ENCODE measurements at regions not wholly inside any gene's neighbourhood (a gene's known extent, or its start where the extent isn't known, plus 50 kb on each side); places are given as distances from the start of the nearest gene placed in this dataset.

- Histone ChIP-seq H3K9me3 (ENCODE audit: insufficient read depth, low read length, severe bottlenecking) (no peaks in the 10 kb centered on the region), H3K79me2 (ENCODE audit: insufficient read depth, low read length) (no peaks in the 10 kb centered on the region), H3K27ac (ENCODE audit: low read length) (no peak overlapping the region), H3K4me2 (ENCODE audit: insufficient read depth, low read length) (no peak overlapping the region), H3K4me1 (ENCODE audit: insufficient read depth, low read length) (no peaks in the 10 kb centered on the region), H4K20me1 (ENCODE audit: insufficient read depth, low read length) (no peaks in the 10 kb centered on the region), H3K9ac (ENCODE audit: low read depth, low read length) (no peak overlapping the region), H3K4me3 (ENCODE audit: low read depth in 1 of 2, low read length in 2 of 2) (no peak overlapping the region), H2AFZ (ENCODE audit: low read depth, low read length) (no peak overlapping the region), H3K36me3 (ENCODE audit: insufficient read depth, low read length) (no peaks in the 10 kb centered on the region), H3K27me3 (ENCODE audit: insufficient read depth, low read length, poor library complexity) (no peaks in the 10 kb centered on the region)
- ATAC-seq (ENCODE audit: insufficient read depth, low read depth) (no peak), DNase-seq (no peak)
- TF ChIP-seq, protein P1, sequence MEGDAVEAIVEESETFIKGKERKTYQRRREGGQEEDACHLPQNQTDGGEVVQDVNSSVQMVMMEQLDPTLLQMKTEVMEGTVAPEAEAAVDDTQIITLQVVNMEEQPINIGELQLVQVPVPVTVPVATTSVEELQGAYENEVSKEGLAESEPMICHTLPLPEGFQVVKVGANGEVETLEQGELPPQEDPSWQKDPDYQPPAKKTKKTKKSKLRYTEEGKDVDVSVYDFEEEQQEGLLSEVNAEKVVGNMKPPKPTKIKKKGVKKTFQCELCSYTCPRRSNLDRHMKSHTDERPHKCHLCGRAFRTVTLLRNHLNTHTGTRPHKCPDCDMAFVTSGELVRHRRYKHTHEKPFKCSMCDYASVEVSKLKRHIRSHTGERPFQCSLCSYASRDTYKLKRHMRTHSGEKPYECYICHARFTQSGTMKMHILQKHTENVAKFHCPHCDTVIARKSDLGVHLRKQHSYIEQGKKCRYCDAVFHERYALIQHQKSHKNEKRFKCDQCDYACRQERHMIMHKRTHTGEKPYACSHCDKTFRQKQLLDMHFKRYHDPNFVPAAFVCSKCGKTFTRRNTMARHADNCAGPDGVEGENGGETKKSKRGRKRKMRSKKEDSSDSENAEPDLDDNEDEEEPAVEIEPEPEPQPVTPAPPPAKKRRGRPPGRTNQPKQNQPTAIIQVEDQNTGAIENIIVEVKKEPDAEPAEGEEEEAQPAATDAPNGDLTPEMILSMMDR (IDR thresholded peaks at IDR 0.05; ENCODE audit: borderline replicate concordance, extremely low read depth, low read length, poor library complexity, severe bottlenecking): no peak
Measured at GRCh38 chr13:34408640-34409039, 533.4 kb upstream of the NBEA start.

- H2AFZ ChIP-seq (ENCODE audit: low read depth, low read length): no peak overlapping the region
- no peak overlapping the region for H3K9ac ChIP-seq (ENCODE audit: low read depth, low read length)
- H4K20me1 ChIP-seq (ENCODE audit: insufficient read depth, low read length): no peaks in the 10 kb centered on the region
- H3K79me2 ChIP-seq (ENCODE audit: insufficient read depth, low read length): no peaks in the 10 kb centered on the region
- H3K4me1 ChIP-seq (ENCODE audit: insufficient read depth, low read length): no peaks in the 10 kb centered on the region
- TF ChIP-seq, protein P1 (IDR thresholded peaks at IDR 0.05; ENCODE audit: borderline replicate concordance, extremely low read depth, low read length, poor library complexity, severe bottlenecking): no peak
- H3K27ac ChIP-seq (ENCODE audit: low read length): no peak overlapping the region
- DNase-seq: no peak
- ATAC-seq (ENCODE audit: insufficient read depth, low read depth): no peak
- no peaks in the 10 kb centered on the region for H3K9me3 ChIP-seq (ENCODE audit: insufficient read depth, low read length, severe bottlenecking)
- H3K27me3 ChIP-seq (ENCODE audit: insufficient read depth, low read length, poor library complexity): no peaks in the 10 kb centered on the region
- no peak overlapping the region for H3K4me2 ChIP-seq (ENCODE audit: insufficient read depth, low read length)
- H3K36me3 ChIP-seq (ENCODE audit: insufficient read depth, low read length): no peaks in the 10 kb centered on the region
- H3K4me3 ChIP-seq (ENCODE audit: low read depth in 1 of 2, low read length in 2 of 2): no peak overlapping the region
Measured at GRCh38 chr13:34409496-34410182, 532.4 kb upstream of the NBEA start.

DNA sequence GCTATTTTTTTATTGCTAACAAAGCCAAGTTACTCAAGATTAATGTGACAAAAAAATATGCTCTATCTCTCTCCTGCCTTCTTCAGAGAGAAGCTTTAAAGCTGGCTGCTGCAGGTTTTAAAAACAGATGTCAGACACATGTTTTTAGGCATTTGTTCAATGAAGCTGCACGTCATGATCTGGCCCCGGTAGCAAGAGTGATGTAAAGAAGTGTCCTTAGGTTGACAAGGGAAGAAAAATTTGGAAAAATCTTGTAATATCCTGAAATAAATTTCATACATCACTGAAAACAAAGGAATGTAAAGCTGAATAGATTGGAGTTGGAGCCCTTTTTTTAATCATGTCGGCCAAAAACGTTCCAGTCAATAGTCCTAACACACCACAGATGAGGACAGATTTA lies 531.4 kb upstream of the NBEA start:
- no peaks in the 10 kb centered on the region for H3K9me3 ChIP-seq (ENCODE audit: insufficient read depth, low read length, severe bottlenecking)
- no peak overlapping the region for H3K9ac ChIP-seq (ENCODE audit: low read depth, low read length)
- no peak overlapping the region for H3K4me2 ChIP-seq (ENCODE audit: insufficient read depth, low read length)
- no peaks in the 10 kb centered on the region for H3K27me3 ChIP-seq (ENCODE audit: insufficient read depth, low read length, poor library complexity)
- no peaks in the 10 kb centered on the region for H3K79me2 ChIP-seq (ENCODE audit: insufficient read depth, low read length)
- H4K20me1 ChIP-seq (ENCODE audit: insufficient read depth, low read length): no peaks in the 10 kb centered on the region
- no peaks in the 10 kb centered on the region for H3K36me3 ChIP-seq (ENCODE audit: insufficient read depth, low read length)
- DNase-seq (no peak), ATAC-seq (ENCODE audit: insufficient read depth, low read depth) (no peak)
- no peak for TF ChIP-seq EZH2 (IDR thresholded peaks at IDR 0.05; ENCODE audit: borderline replicate concordance, low read depth, low read length, severe bottlenecking)
- TF ChIP-seq, protein P1 (IDR thresholded peaks at IDR 0.05; ENCODE audit: borderline replicate concordance, extremely low read depth, low read length, poor library complexity, severe bottlenecking): no peak
- no peak overlapping the region for H3K27ac ChIP-seq (ENCODE audit: low read length)
- H3K4me3 ChIP-seq (ENCODE audit: low read depth in 1 of 2, low read length in 2 of 2): no peak overlapping the region
- no peak overlapping the region for H2AFZ ChIP-seq (ENCODE audit: low read depth, low read length)
- H3K4me1 ChIP-seq (ENCODE audit: insufficient read depth, low read length): no peaks in the 10 kb centered on the region

DNA sequence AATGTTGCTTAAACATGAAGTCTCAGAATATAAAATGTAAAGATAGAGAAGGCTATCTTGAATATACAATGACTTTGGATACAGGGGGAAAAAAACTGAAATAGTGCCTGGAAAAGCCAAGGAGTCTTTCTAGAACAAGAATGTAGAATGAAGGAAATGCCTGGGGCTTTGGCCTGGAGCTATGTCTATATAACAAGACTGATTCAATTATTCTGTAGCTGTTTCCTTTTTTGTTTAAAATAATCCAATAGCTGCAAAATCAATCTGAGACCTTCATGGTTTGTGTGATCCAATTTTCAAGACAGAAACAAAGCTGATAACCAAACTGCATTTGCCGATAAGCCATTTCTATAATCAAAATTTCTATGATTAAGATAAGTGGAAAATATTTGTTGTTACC lies 530.9 kb upstream of the NBEA start:
- no peak for ATAC-seq (ENCODE audit: insufficient read depth, low read depth)
- no peak overlapping the region for H3K4me3 ChIP-seq (ENCODE audit: low read depth in 1 of 2, low read length in 2 of 2)
- H3K9ac ChIP-seq (ENCODE audit: low read depth, low read length): no peak overlapping the region
- H3K4me1 ChIP-seq (ENCODE audit: insufficient read depth, low read length): no peaks in the 10 kb centered on the region
- H2AFZ ChIP-seq (ENCODE audit: low read depth, low read length): no peak overlapping the region
- TF ChIP-seq, protein P1 (IDR thresholded peaks at IDR 0.05; ENCODE audit: borderline replicate concordance, extremely low read depth, low read length, poor library complexity, severe bottlenecking): no peak
- no peak for TF ChIP-seq EZH2 (IDR thresholded peaks at IDR 0.05; ENCODE audit: borderline replicate concordance, low read depth, low read length, severe bottlenecking)
- no peak for DNase-seq
- H3K9me3 ChIP-seq (ENCODE audit: insufficient read depth, low read length, severe bottlenecking): no peaks in the 10 kb centered on the region
- no peaks in the 10 kb centered on the region for H4K20me1 ChIP-seq (ENCODE audit: insufficient read depth, low read length)
- H3K27ac ChIP-seq (ENCODE audit: low read length): no peak overlapping the region
- no peak overlapping the region for H3K4me2 ChIP-seq (ENCODE audit: insufficient read depth, low read length)
- H3K79me2 ChIP-seq (ENCODE audit: insufficient read depth, low read length): no peaks in the 10 kb centered on the region
- H3K27me3 ChIP-seq (ENCODE audit: insufficient read depth, low read length, poor library complexity): no peaks in the 10 kb centered on the region
- H3K36me3 ChIP-seq (ENCODE audit: insufficient read depth, low read length): no peaks in the 10 kb centered on the region

Data from DND-41 (cell line).